ENCODE measurements at regions not wholly inside any gene's neighbourhood (a gene's known extent, or its start where the extent isn't known, plus 50 kb on each side); places are given as distances from the start of the nearest gene placed in this dataset.

DNA sequence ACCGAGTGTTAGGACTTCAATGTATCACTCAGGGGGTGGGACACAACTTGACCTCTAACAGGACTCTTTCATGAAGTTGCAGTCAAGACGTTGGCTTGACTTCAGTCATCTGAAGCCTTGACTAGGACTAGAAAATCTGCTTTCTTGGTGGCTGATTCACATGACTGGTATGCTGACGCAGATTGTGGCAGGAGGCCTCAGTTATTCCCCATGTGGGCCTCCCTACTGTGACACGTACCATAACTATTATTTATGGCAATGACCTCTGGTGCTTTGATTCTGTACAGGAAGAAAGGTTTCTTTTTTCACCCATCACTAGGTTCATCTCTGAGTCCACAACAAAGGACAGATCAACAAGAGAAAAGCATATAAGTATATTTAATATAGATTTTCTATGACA lies 270.4 kb downstream of the NEDD1 start:
- DNase-seq: no peak

- no peak for DNase-seq
These were observed 274.7 kb downstream of the NEDD1 start for GRCh38 chr12:97181571-97182265.

- no peak for DNase-seq
These were observed 275.7 kb downstream of the NEDD1 start for GRCh38 chr12:97182769-97183168.

DNA sequence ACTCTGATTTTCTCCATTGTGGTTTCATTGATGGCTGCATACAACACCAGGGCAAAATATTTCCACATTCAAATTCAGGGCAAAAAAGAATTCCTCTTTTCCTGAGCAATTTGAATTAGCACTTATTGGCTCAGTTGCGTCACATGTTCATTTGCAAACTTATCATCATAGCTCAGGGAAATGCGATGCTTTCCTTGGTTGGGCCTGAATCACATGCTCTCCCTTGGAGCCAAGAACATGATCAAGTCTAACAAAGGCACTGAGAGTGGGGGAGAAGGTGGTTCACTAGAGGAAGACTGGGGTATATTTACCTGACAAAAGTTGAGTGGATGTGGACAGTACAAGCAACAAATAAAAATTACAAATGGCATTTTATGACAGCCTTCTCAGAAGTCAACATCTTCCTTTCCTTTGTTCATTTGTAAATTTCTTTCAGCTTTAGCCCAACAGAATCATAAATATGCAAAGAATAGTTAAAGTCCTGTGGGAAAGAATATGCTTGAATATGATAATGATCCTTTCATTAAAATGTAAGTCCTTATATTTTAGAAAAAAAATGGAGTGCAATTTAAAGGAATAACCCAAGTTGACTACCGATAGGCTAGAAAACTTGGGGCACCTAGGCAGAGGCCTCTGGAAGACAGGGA lies 277.2 kb downstream of the NEDD1 start:
- no peak for DNase-seq

DNA sequence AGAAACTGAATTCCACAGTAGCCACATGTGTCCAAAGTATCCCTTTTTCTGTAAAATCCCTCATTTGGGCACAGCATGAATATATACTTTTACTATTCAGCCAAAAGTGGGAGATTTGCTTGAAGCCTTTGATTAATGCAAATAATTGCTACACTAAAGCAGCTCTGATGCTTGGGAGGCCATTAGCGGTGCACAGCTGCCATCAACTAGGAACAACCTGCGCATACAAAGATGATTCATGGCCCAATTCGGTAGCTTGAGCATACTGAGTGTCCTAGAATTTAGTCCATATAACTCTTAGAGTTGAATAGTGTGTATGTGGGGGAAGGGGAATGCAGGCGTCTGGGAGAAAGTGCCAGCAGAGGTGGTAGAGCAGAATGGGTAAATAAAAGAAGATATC lies 277.0 kb upstream of the RMST start:
- no peak for DNase-seq

GRCh38 chr12:97194546-97194945 lies 268.1 kb upstream of the RMST start:
- DNase-seq: no peak

DNA sequence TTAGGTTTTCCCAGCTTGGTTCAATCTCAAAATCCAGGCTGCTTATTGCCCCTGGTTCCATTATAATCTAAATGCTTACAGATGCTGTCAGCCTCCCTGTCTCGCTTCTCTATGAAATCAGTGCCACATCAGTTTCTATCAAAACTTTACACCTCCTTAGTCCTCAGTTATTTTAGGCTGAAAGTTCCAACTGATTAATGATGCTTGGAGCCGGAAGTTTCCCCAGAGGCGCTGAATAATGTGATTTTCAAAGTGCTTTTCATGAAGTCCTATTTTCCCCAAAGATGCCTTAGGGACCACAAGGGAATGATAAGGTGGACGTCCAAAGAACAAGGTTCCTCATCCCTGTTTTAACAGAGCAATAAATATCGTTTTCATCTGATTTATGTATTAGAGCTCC lies 262.4 kb upstream of the RMST start:
- DNase-seq: no peak

GRCh38 chr12:97203408-97203807 lies 259.2 kb upstream of the RMST start:
- no peak for DNase-seq

- DNase-seq: no peak
These were observed 252.6 kb upstream of the RMST start for GRCh38 chr12:97209997-97210396.

DNA sequence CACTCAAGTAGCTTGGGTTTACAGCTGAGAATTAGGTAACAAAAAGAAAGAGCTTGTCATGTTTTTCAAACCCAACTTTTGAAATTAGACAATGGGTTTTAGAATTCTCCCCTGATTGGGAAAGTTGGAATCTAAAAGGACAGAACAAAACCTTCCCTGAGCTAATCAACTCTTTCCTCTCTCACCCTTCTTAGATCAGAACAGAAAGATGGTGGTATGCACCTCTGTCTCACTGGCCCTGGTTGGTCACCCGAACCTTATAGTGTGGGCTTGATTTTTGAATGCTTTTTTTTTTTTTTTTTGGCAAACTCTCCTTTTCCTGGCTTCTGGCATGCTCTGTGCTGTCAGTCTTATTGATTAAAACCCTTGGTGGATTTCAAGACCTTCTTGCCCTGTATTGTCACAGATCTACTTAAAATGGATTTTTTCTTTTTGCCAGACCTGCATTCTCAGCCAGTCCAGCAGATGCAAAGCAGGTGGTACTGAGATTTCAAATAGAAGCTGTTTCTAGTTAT lies 251.1 kb upstream of the RMST start:
- no peak for DNase-seq

DNA sequence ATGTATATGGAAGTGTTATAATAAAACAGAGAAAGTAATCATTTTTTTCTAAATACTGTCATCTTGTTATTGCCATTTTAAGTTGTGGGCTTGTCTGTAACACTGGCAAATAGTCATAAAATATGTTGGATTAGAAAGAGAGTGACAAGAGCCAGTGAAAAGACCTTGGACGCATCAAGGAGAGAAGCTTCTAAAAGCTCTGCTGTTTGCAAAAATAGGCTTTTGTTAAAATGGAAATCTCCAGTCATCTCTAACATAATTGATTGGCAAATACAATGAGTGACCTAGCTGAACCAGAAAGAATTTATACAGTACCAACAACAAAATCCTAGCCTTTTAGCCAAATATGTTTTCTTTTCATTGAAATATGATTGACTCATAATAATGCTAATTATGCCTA lies 245.8 kb upstream of the RMST start:
- DNase-seq: no peak

DNA sequence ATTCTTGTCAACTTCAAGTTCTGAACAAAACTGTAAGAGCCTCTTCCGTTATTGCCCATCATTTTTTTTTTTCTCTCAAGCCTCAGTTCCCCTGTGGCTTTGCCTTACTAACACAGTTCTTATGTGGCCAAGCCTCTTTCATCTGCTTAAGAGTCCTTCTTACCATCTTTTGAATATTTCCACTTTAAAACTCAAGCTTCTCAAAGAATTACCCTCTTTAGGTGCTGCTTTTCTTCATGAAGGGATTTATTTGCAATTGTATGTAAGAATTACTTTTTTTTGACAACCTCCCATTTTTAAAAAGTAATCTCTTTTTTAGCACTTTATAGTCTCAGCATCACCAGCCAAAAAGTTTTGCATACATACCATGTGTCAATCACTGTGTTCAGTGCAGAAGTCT lies 240.2 kb upstream of the RMST start:
- DNase-seq: no peak

DNA sequence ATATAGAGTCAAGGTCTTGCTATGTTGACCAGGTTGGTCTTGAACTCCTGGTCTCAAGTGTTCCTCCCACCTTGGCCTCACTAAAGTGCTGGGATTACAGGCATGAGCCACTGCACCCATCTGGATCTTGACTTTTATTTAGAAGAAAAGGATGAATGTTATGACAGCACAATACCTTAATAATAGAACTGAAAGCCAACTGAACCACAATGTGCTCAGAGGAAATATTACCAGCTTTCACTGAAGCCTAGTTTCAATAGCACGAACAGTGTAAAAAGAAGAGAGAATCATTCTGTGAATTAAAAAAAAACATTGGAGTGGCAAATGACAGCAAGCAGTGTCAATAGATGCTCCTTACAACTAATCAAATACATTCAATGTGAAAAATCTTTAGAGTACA lies 239.2 kb upstream of the RMST start:
- no peak for DNase-seq

DNA sequence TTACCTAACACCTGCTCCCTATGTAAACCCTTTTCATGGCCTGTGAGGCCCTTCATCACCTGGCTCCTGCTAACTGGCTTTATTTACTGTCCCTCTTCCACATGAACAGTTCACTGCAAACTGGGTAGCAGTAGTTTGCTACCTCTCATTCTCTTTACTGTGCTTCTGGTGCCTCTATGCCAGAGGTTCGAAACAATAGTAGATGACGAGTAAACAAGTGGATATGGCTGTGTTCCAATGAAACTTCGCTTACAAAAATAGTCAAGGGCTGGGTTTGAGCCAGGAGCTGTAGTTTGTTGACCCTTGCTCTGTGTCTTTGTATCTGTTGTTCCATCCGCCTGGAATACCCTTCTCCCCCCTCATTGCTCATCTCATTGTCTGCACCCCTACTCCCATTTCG lies 233.6 kb upstream of the RMST start:
- DNase-seq: no peak

DNA sequence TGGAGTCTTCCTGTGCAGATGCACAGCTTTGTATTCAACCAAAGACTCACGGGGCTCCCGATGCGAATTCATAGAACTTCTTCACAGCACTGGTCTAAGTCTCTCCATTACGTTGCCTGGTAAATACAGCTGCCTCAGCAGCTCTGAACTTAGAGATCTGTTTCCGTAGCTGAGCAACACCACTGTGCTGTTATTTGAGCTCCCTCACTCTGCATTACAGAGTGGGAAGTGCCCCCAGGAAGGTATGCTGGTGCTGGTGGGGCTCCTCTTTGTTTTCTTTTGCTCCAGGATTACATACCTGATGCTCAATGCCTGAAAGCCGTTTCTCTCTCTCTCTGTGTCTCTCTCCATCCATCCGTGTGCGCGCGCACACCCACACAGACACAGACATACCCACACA lies 227.5 kb upstream of the RMST start:
- DNase-seq: no peak

DNA sequence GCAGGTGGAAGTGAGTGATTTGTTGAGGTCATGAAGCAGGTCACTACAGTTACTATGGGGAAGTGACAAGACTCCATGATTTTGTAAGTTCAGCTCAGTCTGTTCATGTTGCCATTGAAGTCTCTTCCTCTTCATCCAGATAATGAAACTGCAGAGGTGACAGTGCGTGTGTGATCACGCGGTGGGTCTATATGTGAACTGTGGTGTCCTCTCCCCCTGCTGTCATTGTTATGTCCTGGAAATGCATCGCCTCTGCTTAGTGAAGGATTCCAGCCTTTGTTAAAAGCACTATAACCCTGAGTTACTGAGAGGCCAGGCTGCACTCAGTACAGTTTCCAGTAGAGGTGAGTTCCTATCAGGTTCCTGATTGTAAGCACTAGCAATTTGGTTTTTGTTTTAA lies 216.2 kb upstream of the RMST start:
- no peak for DNase-seq

- DNase-seq: no peak
These were observed 212.1 kb upstream of the RMST start for GRCh38 chr12:97250483-97250882.

GRCh38 chr12:97257726-97258125 lies 204.9 kb upstream of the RMST start:
- no peak for DNase-seq

- DNase-seq: no peak
These were observed 203.5 kb upstream of the RMST start for GRCh38 chr12:97259098-97259497.

DNA sequence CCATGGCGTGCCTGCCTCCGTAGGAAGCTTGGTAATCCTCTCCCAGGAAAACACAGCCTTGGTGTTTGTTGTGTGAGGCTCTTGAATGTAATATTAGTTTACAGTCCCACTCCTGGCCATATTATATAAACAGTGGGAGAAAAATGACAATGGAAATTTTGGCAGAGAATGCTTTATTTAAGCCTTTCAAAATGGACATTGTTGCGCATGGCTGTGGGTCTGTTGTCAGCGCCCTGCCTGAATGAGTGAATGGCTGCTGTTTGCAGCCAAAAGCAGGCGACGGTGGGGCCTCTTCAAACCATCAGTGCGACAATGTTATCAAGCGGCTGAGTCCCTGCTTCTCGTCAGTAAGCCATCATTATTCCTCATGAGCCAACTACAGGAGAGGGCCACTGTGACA lies 201.8 kb upstream of the RMST start:
- no peak for DNase-seq

GRCh38 chr12:97267166-97267565 lies 195.4 kb upstream of the RMST start:
- no peak for DNase-seq

- DNase-seq: no peak
These were observed 194.9 kb upstream of the RMST start for GRCh38 chr12:97267594-97268202.

- no peak for DNase-seq
These were observed 190.1 kb upstream of the RMST start for GRCh38 chr12:97272471-97272870.
